Fibroblast of skin of right quadriceps (primary cell): ENCODE measurements at regions not wholly inside any gene's neighbourhood (a gene's known extent, or its start where the extent isn't known, plus 50 kb on each side); places are given as distances from the start of the nearest gene placed in this dataset.
"Not testable (repeated sequence)": the region's sequence is repeated elsewhere in the genome, so short reads cannot be mapped to it uniquely, and the experiment has no call there.

Experiments
- DNase-seq: peaks from one replicate; pipeline ENCODE4 v3.0.0-alpha.2; 2013

- no peak for DNase-seq
Measured at GRCh38 chr17:36661047-36661666, 59.8 kb downstream of the MRM1 start.

DNA sequence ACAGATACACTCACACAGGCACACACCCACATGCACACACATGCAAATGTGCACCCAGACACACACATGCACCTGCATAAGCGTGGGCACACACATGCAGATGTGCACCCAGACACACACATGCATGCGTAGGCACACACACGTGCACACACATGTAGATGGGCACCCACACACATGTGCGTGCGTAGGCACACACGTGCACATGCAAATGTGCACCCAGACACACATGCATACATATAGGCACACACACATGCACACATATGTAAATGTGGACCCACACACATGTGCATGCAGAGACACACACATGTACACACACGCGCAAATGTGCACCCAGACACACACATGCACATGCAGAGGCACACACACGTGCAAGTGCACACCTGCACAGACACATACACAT, 60.3 kb downstream of the MRM1 start:
- DNase-seq = no peak

DNA sequence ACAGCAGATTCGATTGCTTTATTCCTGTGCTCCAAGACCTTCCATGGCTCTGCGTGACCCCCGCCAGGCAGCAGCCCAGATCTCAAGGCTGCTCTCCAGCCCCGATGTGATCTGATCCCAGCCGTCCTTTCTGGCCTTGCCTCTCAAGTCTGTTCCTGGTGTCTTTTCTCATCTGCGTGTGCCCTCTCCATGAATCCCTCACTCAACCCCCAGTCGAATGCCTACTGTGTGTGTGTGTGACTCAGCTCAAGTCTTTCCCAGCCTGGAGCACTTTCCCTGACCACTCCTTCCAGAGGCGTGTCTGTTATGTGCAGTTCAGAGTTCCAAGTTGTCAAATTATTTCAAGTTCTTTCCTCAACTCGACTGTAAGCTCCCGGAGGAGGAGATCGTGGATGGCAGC, 64.0 kb downstream of the MRM1 start:
- no peak for DNase-seq

GRCh38 chr17:36667922-36668321, 66.5 kb downstream of the MRM1 start:
- no peak for DNase-seq

GRCh38 chr17:36668824-36669223, 67.4 kb downstream of the MRM1 start:
- DNase-seq = no peak

GRCh38 chr17:36671144-36671543, 69.8 kb downstream of the MRM1 start:
- DNase-seq = no peak

DNA sequence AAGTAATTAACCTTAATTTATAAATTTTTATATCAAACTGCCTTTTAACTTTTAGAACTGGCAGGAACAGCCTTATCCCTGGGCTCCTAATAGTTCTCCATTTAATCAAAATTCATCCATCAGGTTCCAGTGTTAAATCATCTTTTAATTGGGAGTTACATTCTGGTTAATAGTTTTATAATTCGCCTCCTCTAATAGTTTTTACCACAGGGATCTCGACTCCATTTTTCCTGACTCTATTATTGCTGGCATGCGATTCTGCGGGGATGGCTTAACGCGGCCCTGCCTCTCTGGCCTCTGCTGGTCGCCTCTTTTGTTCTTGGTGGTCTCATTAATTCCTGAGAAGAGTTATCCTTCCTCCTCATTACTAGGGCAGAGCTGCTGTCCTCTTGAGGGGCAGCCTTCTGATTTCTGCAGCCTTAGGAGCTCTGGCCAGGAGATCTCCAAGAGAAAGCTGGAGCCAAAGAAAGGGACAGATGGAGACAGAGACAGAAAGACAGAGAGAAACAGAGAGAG, 71.1 kb downstream of the MRM1 start:
- no peak for DNase-seq

DNA sequence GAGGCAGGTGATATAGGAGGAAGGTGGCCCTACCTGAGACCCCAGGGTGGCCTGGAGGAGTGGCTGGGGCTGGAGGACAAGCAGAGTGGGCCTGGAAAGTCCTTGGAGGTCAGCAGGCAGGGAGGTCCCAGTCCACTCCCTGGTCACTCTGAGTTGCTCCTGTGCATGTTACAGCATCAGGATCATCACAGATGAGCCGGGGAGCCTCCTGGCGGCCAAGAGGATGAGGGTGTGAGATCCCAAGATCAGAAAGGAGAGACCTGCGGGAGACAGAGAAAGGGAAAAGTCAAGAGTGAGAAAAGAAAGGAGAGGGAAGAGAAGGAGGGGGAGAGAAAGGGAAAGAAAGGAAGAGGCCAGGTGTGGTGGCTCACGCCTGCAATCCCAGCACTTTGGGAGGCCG, 71.7 kb downstream of the MRM1 start:
- no peak for DNase-seq

- no peak for DNase-seq
Measured at GRCh38 chr17:36673637-36674277, 72.4 kb downstream of the MRM1 start.

DNA sequence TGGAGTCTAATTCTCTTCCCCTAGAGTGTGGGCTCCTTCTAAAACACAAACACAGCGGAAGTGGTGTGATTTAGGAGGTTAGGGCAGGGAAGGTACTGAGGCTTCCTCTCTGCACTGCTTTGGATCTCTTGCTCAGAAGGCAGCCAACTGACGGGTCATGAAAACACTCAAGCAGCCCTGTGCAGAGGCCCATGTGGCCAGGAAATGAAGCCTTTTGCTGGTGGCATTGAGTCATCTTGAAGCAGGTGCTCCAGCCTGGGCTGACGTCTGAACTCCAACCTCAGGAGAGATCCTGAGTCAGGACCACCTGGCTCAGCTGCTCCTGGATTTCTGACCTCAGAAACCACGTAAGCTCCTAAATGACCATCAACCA, 72.9 kb downstream of the MRM1 start:
- DNase-seq = no peak

DNA sequence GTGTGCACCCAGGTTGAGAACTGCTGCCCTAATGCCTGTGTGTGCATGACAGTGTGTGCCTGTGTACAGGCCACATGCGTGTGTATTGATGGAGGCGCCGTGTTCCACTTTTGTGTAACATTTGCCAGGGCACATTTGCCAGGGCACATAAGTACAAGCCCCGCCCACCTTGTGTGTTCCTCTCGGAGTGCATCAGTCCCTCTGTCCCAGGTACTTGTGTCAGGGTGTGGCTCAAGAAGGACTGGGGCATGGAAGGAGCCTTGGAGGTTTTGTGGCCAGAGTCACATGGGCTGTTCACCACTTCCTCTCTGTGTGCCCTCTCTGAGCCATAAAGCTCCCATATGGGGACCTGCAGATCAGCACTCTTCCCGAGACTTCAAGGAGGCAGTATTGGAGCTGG, 73.9 kb downstream of the MRM1 start:
- DNase-seq = no peak

GRCh38 chr17:36675786-36676185, 74.4 kb downstream of the MRM1 start:
- DNase-seq = no peak

DNA sequence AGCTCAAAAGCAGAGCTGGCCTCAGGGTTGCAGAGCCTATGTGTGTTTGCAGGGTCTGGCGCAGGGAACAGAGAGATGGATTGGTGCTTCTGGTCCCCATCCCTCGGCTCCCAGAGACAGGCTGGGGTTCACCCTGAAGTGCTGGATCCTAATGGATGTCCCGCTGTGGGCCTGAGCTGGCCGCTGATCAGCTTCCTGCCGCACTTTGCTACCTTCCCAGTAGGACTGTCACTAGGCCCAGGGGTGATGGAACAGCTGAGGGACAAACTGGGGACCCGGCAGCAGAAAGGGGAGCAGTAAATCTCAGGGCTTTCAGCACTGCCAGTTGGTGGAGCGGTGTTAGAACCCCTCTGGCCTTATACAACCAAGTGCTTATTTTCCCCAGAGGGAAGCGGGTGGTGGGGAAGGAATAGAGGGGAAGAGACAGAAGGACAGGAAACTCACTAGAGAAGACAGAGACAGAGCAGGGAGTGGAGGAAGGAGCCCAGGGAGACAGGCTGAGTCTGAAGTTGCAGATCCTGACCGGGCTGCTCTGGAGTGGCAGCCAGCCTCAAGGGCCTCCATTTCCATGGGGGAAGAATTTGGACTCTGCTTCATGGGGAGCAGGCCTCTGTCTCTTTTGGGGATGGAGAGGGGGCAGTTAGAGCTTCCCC, 78.6 kb downstream of the MRM1 start:
- DNase-seq = no peak

DNA sequence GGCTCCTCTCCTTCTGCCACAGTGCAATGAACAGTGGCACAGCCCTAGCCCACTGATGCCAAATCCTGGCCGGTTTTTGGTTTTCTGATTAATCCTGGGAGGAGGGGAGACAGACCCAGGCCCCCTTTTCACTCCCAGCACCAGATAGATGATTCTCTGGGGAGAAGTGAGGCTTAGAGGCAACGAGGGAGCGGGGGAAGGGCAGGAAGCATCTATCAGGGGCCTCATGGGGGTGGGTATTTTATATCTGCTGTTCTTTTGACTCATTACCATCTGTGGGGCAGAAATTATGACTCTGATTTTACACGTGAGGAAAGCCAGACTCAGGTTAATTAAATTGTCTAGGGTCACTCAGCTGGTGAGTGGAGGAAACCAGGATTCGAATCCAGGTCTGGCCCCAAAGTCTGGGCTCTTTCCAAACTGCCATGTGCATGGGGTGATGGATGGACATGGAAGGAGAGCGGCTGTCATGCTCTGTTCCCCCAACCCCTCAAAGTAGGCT, 79.4 kb downstream of the MRM1 start:
- no peak for DNase-seq

DNA sequence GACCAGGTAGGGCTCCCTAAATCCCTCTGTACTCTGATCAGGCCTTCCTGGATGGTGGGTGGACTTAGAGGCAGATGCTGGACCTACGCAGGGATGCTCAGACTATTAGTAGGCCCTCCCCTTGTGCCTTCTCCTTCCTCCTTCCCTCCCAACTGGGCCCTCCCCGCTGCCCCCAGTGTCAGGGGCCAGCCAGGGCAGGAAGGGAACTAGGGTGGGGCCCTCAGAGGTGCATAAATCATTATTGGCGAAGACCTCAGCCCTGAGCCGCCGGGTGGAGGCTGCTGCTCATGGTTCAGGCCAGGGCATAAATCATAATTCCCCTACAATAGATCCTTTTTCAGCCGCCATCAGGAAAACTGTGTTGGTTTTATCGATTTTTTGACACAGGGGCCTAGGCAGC, 81.4 kb downstream of the MRM1 start:
- no peak for DNase-seq

DNA sequence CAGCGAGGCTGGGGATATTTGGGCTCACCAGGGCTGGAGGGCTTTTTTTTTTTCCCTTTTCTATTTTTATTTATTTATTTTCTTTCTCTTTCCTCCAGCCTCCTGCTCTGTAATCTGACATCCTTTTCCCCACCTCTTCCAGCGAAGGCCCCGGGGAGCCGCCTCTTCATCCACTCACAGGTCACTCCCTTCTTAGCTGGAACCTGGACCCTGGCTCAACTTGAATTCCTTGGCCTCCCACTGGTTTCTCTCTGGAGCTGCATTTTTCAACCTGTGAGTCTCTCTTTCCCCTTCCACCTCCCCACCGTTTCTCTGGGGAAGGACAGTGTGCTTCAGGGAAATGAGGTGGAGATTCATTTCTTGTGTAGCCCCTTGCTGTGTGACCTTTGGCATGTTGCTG, 82.0 kb downstream of the MRM1 start:
- DNase-seq = no peak

- DNase-seq = no peak
Measured at GRCh38 chr17:36684134-36684533, 82.8 kb downstream of the MRM1 start.

DNA sequence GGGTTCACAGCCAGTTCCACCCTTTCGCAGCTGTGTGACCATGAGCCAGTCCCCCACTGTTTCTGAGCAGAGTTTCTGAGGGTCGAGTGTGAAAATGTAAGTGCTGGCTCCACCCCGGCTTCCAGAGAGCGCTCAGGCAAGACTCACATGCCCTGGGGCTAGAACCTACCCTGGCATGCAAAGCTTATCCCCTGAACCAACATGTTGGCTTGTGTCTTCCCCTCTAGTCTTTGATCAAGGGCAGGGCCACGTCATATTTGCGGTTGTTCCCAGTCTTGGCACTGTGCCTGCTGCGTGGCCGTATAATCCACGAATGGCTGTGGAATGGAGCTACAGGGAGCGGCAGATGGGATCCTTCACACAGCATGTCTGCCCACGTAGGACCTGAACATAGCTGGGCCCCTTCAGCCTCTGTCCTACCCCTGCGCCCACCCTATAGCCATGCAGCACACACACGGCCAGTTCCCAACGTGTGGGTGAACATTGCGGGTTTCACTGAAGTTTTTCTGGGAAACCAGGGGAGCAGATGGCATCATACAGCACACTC, 84.8 kb downstream of the MRM1 start:
- DNase-seq = no peak

- DNase-seq = no peak
Measured at GRCh38 chr17:36687736-36688135, 86.4 kb downstream of the MRM1 start.

DNA sequence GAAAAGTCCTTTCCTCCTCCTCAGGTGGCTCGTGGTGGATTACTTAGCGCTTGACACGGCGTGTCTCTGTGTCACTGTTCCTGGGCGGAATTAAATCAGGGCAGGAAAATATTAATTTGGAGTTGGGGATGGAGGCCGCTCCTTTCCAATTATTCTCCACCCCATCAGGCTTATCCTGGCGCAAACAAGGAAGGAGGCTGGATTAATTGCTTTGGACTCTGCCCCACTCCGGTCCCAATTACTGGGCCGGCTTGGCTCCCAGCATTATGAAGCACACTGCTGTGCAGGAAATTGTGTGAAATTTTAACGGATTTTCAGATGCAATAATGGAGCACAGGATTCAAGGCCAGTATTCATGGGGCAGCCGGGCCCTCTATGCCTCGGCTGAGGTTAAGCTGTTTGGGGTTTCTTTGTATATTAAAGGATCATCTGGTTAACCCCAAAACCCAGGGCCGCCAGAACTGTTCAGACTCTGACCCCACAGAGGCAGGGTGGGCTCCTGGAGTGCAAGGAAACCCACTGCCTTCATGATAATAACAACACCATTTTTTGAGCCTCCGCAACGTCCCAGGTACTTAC, 87.8 kb downstream of the MRM1 start:
- DNase-seq = no peak

DNA sequence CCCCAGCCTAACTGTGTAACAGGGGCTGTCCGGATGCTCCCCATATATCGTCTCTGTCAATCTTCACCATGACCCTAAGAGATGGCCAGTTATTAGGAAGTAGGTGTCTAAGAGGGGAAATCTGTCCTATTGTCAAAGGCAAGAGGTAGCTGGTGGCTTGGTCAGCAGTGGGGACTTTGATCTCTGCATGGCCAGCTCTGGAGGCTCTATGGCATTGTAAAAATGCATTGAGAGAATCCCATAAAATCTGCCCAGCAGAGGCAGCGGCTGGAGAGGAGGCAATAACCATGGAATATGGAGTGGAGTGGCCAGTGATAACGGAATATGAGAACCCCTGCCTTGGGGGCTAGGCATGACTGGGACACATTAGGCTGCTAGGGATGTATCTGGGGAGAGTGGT, 88.8 kb downstream of the MRM1 start:
- no peak for DNase-seq

GRCh38 chr17:36691606-36692005, 90.2 kb downstream of the MRM1 start:
- DNase-seq = no peak

DNA sequence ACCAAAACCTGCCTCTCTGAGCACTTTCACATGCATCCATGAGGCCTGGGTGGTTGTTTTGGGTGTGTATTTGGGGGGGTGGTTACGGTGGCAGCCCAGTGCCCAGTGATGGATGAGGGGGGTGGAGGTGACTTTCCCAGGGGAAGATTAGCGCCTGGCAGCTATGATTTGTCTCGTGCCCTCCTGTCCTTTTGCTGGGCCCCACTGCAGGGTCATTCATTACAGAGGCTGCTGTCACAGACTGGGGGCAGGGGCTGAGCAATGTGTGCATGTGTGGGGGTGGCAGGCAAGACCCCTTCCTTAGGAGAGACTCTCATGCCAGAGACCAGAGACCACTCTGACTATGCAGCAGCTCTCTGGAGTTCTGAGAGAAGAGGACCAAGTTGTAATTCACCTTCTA, 93.7 kb downstream of the MRM1 start:
- no peak for DNase-seq

DNA sequence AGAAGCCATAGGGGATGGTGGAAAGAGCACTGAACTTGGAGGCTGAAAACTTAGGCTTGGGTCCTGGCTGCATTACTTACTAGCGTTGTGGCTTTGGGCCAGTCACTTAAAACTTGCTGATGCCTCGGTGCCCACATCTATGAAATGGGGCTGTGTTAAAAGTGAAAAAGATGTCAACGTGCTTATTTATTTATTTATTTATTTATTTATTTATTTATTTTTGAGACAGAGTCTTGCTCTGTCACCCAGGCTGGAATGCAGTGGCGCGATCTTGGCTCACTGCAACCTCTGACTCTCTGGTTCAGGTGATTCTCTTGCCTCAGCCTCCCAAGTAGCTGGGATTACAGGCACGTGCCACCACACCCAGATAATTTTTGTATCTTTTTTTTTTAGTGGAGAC, 94.3 kb downstream of the MRM1 start:
- DNase-seq = not testable (repeated sequence)
